HG03196 (cell line): ENCODE measurements at regions not wholly inside any gene's neighbourhood (a gene's known extent, or its start where the extent isn't known, plus 50 kb on each side); places are given as distances from the start of the nearest gene placed in this dataset.
"Not testable (repeated sequence)": the region's sequence is repeated elsewhere in the genome, so short reads cannot be mapped to it uniquely, and the experiment has no call there.

ENCODE experiments used
- ATAC-seq: cut with Tn5 transposase; IDR thresholded peaks from one replicate; pipeline ENCODE4 v1.9.1; 2021; ENCODE audit not compliant: unreplicated experiment

- no peak for ATAC-seq
Measured at GRCh38 chr13:55788548-55788947, 1352.2 kb upstream of the PRR20A start.

- ATAC-seq, result no peak
Measured at GRCh38 chr13:55792544-55793193, 1348.0 kb upstream of the PRR20A start.

- no peak for ATAC-seq
Measured at GRCh38 chr13:55815458-55816033, 1325.2 kb upstream of the PRR20A start.

GRCh38 chr13:55816976-55817601, 1323.6 kb upstream of the PRR20A start:
- ATAC-seq, result no peak

- no peak for ATAC-seq
Measured at GRCh38 chr13:55820817-55821216, 1319.9 kb upstream of the PRR20A start.

- ATAC-seq, result no peak
Measured at GRCh38 chr13:55869648-55870047, 1271.1 kb upstream of the PRR20A start.

- ATAC-seq, result no peak
Measured at GRCh38 chr13:55887561-55887960, 1253.2 kb upstream of the PRR20A start.

- ATAC-seq, result no peak
Measured at GRCh38 chr13:55893540-55893939, 1247.2 kb upstream of the PRR20A start.

GRCh38 chr13:55937180-55937579, 1203.5 kb upstream of the PRR20A start:
- ATAC-seq, result no peak

GRCh38 chr13:55948175-55948574, 1192.5 kb upstream of the PRR20A start:
- ATAC-seq, result no peak

- ATAC-seq, result no peak
Measured at GRCh38 chr13:55963934-55964333, 1176.8 kb upstream of the PRR20A start.

- ATAC-seq, result no peak
Measured at GRCh38 chr13:55967055-55967454, 1173.7 kb upstream of the PRR20A start.

GRCh38 chr13:55977436-55977835, 1163.3 kb upstream of the PRR20A start:
- ATAC-seq, result no peak

- ATAC-seq, result no peak
Measured at GRCh38 chr13:55981381-55981780, 1159.3 kb upstream of the PRR20A start.

- ATAC-seq, result not testable (repeated sequence)
Measured at GRCh38 chr13:55984026-55984425, 1156.7 kb upstream of the PRR20A start.

- ATAC-seq, result no peak
Measured at GRCh38 chr13:55990631-55991030, 1150.1 kb upstream of the PRR20A start.

GRCh38 chr13:55991666-55992065, 1149.1 kb upstream of the PRR20A start:
- ATAC-seq, result no peak

- ATAC-seq, result no peak
Measured at GRCh38 chr13:55992145-55992544, 1148.6 kb upstream of the PRR20A start.

- ATAC-seq, result no peak
Measured at GRCh38 chr13:55999709-56000108, 1141.0 kb upstream of the PRR20A start.

GRCh38 chr13:56009418-56009817, 1131.3 kb upstream of the PRR20A start:
- ATAC-seq, result no peak

- ATAC-seq, result no peak
Measured at GRCh38 chr13:56012644-56013043, 1128.1 kb upstream of the PRR20A start.

- no peak for ATAC-seq
Measured at GRCh38 chr13:56015919-56016318, 1124.8 kb upstream of the PRR20A start.

- no peak for ATAC-seq
Measured at GRCh38 chr13:56019606-56020005, 1121.1 kb upstream of the PRR20A start.
